Ammon's horn (tissue), 1 donor: ENCODE measurements at regions not wholly inside any gene's neighbourhood (a gene's known extent, or its start where the extent isn't known, plus 50 kb on each side); places are given as distances from the start of the nearest gene placed in this dataset.

Source experiments
- DNase-seq: peaks from one replicate; pipeline ENCODE4 v3.0.0-alpha.2; 2016; ENCODE audit warnings: low spot score

- DNase-seq, result no peak
Observed at GRCh38 chr2:198219292-198219691, 414.9 kb downstream of the PLCL1 start.

- no peak for DNase-seq
Observed at GRCh38 chr2:198214114-198214596, 409.8 kb downstream of the PLCL1 start.

- DNase-seq, result no peak
Observed at GRCh38 chr2:198213253-198213652, 408.9 kb downstream of the PLCL1 start.

- DNase-seq, result no peak
Observed at GRCh38 chr2:198211706-198212105, 407.3 kb downstream of the PLCL1 start.

DNA sequence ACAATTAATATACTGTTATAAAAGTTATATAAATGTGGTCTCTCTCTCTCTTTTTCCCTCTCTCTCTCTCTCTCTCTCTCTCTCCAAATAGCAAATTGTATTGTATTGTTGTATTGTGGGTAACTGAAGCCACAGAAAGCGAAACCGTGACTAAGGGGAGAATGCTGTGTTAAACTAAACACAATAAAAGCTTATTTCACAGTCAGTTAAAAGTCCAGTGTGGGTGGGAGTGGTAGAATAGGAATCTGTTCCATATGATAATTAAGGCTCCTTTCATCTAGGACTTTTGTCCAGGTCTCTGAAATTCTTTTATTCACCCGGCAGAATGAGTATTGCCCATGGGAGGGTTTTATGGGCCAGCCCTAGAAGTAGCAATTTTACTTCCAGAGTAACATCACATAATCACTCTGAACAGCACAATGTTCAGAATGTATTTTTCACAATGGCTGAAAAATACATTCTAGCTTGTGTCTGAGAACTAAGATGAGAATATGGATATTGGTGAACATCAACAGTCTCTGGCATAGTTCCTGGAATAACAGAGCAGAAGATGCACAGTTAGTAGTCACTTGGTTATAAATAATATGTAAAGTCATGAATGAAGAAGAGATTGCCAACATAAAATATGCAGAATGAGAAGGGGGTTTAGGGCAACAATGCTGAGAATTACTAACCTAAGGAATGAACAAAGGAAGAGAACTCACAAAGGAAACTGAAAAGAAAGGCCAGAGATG, 399.1 kb downstream of the PLCL1 start:
- DNase-seq, result peak; percentile 10
